ENCODE measurements at regions not wholly inside any gene's neighbourhood (a gene's known extent, or its start where the extent isn't known, plus 50 kb on each side); places are given as distances from the start of the nearest gene placed in this dataset.
"Not testable (repeated sequence)": the region's sequence is repeated elsewhere in the genome, so short reads cannot be mapped to it uniquely, and the experiment has no call there.

DNA sequence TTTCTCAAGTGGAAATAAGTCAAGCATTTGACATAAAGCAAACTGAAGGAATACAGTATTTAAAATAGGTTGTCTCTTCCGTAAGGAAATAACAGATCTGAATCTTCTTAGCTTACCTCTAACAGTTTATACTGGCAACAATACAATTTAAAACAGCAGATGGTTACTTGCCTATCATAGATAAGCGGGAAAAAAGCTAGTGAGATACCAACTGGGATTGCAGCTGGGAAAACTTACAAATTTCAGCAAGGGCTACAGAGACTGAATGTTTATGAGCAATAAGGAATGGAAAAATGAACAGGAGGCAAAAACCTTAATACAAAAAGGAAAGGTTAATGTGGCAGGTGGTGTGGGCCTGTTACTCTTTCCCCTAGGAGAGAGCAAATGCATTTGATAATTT, 220.0 kb downstream of the RASSF9 start:
- Histone ChIP-seq H3K27me3 (ENCODE audit: insufficient read depth, low read length) (no peaks in the 10 kb centered on the region), H3K4me1 (ENCODE audit: insufficient read depth, low read length) (no peaks in the 10 kb centered on the region), H3K9me3 (ENCODE audit: low read depth, low read length) (no peaks in the 10 kb centered on the region), H3K4me3 (ENCODE audit: low read length) (no peak overlapping the region)

- Histone ChIP-seq H3K4me1 (ENCODE audit: insufficient read depth, low read length) (no peaks in the 10 kb centered on the region), H3K9me3 (ENCODE audit: low read depth, low read length) (no peaks in the 10 kb centered on the region), H3K27me3 (ENCODE audit: insufficient read depth, low read length) (no peaks in the 10 kb centered on the region), H3K4me3 (ENCODE audit: low read length) (no peak overlapping the region)
Observed at GRCh38 chr12:85617307-85618091, 218.7 kb downstream of the RASSF9 start.

GRCh38 chr12:85621041-85621440, 215.2 kb downstream of the RASSF9 start:
- no peaks in the 10 kb centered on the region for H3K4me1 ChIP-seq (ENCODE audit: insufficient read depth, low read length)
- H3K4me3 ChIP-seq (ENCODE audit: low read length) = no peak overlapping the region
- no peaks in the 10 kb centered on the region for H3K27me3 ChIP-seq (ENCODE audit: insufficient read depth, low read length)
- H3K9me3 ChIP-seq (ENCODE audit: low read depth, low read length) = no peaks in the 10 kb centered on the region

DNA sequence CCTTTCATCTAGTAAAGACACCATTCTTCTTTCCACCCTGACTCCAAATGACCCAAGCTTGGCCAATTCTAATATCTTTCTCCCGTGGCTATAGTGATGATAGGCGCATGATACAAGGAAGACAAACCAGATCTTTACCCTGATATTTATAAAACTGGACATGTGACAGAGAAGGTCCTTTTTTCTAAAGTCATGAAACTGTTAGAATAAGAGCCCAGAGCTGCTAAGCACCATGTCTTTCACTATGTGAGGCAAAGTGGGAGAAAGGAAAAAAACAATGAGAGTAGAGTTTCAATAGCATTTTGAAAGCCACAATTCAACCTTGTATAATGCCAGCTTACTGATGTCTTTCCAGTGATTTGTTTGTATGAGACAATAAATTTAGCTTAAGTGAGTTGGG, 212.4 kb downstream of the RASSF9 start:
- no peaks in the 10 kb centered on the region for H3K27me3 ChIP-seq (ENCODE audit: insufficient read depth, low read length)
- no peaks in the 10 kb centered on the region for H3K9me3 ChIP-seq (ENCODE audit: low read depth, low read length)
- H3K4me3 ChIP-seq (ENCODE audit: low read length) = no peak overlapping the region
- H3K4me1 ChIP-seq (ENCODE audit: insufficient read depth, low read length) = no peaks in the 10 kb centered on the region

- Histone ChIP-seq H3K27me3 (ENCODE audit: insufficient read depth, low read length) (no peaks in the 10 kb centered on the region), H3K9me3 (ENCODE audit: low read depth, low read length) (no peaks in the 10 kb centered on the region), H3K4me1 (ENCODE audit: insufficient read depth, low read length) (no peaks in the 10 kb centered on the region), H3K4me3 (ENCODE audit: low read length) (no peak overlapping the region)
Observed at GRCh38 chr12:85625467-85625866, 210.7 kb downstream of the RASSF9 start.

- Histone ChIP-seq H3K4me1 (ENCODE audit: insufficient read depth, low read length) (no peaks in the 10 kb centered on the region), H3K27me3 (ENCODE audit: insufficient read depth, low read length) (no peaks in the 10 kb centered on the region), H3K9me3 (ENCODE audit: low read depth, low read length) (no peaks in the 10 kb centered on the region), H3K4me3 (ENCODE audit: low read length) (no peak overlapping the region)
Observed at GRCh38 chr12:85626001-85626783, 210.0 kb downstream of the RASSF9 start.

- Histone ChIP-seq H3K27me3 (ENCODE audit: insufficient read depth, low read length) (no peaks in the 10 kb centered on the region), H3K4me1 (ENCODE audit: insufficient read depth, low read length) (no peaks in the 10 kb centered on the region), H3K4me3 (ENCODE audit: low read length) (no peak overlapping the region), H3K9me3 (ENCODE audit: low read depth, low read length) (no peaks in the 10 kb centered on the region)
Observed at GRCh38 chr12:85626784-85627171, 209.4 kb downstream of the RASSF9 start.

DNA sequence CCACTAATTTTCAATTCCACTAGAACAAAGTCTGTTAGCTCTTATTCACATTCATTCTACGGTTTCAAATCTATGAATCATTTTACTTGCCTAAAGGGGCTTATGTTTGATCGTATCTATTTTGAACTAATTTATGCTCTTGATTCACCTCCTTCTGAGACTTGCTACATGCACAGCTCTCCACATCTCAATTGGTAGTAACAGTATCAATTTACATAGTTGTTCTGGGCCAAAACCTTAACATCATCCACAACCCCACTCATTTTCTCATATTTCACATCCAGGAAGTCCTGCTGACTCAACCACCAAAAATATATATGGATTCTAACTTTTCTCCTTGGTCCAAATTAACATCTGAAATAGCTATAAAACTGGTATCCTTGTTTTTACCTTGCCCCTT, 208.6 kb downstream of the RASSF9 start:
- Histone ChIP-seq H3K27me3 (ENCODE audit: insufficient read depth, low read length) (no peaks in the 10 kb centered on the region), H3K9me3 (ENCODE audit: low read depth, low read length) (no peaks in the 10 kb centered on the region), H3K4me1 (ENCODE audit: insufficient read depth, low read length) (no peaks in the 10 kb centered on the region), H3K4me3 (ENCODE audit: low read length) (no peak overlapping the region)

DNA sequence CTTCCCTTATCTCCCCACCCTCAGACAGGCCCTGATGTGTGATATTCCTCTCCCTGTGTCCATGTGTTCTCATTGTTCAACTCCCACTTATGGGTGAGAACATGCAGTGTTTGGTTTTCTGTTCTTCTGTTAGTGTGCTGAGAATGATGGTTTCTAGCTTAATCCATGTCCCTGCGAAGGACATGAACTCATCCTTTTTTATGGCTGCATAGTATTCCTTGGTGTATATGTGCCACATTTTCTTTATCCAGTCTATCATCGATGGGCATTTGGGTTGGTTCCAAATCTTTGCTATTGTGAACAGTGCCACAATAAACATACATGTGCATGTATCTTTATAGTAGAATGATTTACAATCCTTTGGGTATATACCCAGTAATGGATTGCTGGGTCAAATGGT, 207.6 kb downstream of the RASSF9 start:
- H3K9me3 ChIP-seq (ENCODE audit: low read depth, low read length); H3K4me3 ChIP-seq (ENCODE audit: low read length); H3K4me1 ChIP-seq (ENCODE audit: insufficient read depth, low read length); H3K27me3 ChIP-seq (ENCODE audit: insufficient read depth, low read length): not testable (repeated sequence)

DNA sequence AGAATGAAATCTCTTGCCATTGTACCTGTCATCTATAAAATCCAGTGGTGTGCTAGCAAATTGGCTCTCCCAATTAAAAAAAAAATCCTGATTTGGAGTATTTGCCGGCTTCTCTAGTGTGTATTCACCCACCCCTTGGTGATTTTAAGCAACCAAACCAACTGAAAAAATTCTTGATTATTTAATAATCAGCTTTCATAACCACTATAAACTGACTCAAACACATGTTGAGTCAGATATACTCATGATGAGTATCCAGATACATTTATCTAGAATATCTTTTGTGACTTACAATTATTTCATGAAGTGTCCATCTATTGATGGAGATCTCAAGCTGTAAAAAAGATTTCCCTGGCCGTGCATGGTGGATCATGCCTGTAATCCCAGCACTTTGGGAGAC, 205.4 kb downstream of the RASSF9 start:
- Histone ChIP-seq H3K27me3 (ENCODE audit: insufficient read depth, low read length) (no peaks in the 10 kb centered on the region), H3K4me3 (ENCODE audit: low read length) (no peak overlapping the region), H3K4me1 (ENCODE audit: insufficient read depth, low read length) (no peaks in the 10 kb centered on the region), H3K9me3 (ENCODE audit: low read depth, low read length) (no peaks in the 10 kb centered on the region)

DNA sequence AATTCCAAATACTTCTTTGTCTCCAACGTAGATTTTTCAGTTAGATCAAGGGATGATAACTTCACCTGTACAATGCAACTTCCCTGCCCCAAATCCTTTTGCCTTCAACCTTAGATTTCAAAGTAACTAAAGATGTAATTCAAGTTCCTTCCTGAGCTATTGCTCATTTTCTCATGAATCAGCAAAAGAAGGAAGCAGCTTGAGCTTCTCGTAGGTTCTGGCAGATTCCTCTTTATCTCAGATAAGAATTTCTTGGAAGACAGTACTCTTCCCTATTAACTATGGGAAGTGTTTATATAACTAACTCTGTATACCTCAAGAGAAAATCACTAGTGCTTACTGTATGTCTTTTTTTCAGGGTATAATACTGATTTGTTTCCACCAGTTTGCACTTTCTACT, 203.8 kb downstream of the RASSF9 start:
- Histone ChIP-seq H3K4me1 (ENCODE audit: insufficient read depth, low read length) (no peaks in the 10 kb centered on the region), H3K4me3 (ENCODE audit: low read length) (no peak overlapping the region), H3K9me3 (ENCODE audit: low read depth, low read length) (no peaks in the 10 kb centered on the region), H3K27me3 (ENCODE audit: insufficient read depth, low read length) (no peaks in the 10 kb centered on the region)

DNA sequence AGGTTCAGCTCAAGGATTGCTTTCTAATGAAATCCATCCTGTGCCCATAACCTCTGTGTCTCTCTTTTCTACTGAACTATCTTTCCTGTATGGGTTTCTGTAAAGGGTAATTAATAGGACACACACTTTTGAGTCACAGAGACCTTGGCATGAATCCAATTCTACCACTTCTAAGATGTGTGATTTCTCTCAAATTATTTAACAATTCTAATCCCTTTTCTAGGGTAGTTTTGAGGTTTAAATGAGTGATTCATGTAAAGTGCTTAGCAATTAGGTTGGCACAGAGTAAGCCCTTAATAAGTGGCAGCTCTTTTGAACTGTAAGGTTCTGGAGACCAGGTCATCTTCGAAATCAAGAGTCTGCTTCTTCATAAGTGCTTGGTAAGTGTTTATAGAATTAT, 202.7 kb downstream of the RASSF9 start:
- Histone ChIP-seq H3K4me3 (ENCODE audit: low read length) (no peak overlapping the region), H3K27me3 (ENCODE audit: insufficient read depth, low read length) (no peaks in the 10 kb centered on the region), H3K4me1 (ENCODE audit: insufficient read depth, low read length) (no peaks in the 10 kb centered on the region), H3K9me3 (ENCODE audit: low read depth, low read length) (no peaks in the 10 kb centered on the region)

DNA sequence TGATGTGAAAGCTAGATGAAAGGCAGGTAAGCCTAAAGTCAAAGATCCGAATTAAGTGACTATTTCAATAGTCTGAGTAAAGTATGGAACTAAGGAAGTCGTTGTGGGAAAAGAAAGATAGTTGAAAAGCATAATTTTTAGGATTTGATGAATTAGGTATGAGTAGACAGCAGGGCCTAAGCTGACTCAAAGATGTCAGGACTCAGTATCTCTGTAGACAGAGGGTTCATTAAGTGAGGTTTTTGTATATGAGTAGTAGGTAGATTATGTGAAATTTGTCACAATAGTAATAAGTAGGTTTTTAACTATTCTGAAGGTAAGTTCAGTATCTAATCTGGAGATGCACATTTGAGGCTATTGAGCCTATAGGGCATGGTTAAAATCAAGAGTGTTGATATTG, 196.4 kb downstream of the RASSF9 start:
- H3K9me3 ChIP-seq (ENCODE audit: low read depth, low read length) = no peaks in the 10 kb centered on the region
- H3K27me3 ChIP-seq (ENCODE audit: insufficient read depth, low read length) = no peaks in the 10 kb centered on the region
- H3K4me1 ChIP-seq (ENCODE audit: insufficient read depth, low read length) = no peaks in the 10 kb centered on the region
- H3K4me3 ChIP-seq (ENCODE audit: low read length) = no peak overlapping the region

GRCh38 chr12:85641796-85642195, 194.4 kb downstream of the RASSF9 start:
- H3K9me3 ChIP-seq (ENCODE audit: low read depth, low read length) = no peaks in the 10 kb centered on the region
- H3K27me3 ChIP-seq (ENCODE audit: insufficient read depth, low read length) = no peaks in the 10 kb centered on the region
- H3K4me3 ChIP-seq (ENCODE audit: low read length) = no peak overlapping the region
- H3K4me1 ChIP-seq (ENCODE audit: insufficient read depth, low read length) = no peaks in the 10 kb centered on the region

GRCh38 chr12:85642288-85642687, 193.9 kb downstream of the RASSF9 start:
- Histone ChIP-seq H3K27me3 (ENCODE audit: insufficient read depth, low read length) (no peaks in the 10 kb centered on the region), H3K4me3 (ENCODE audit: low read length) (no peak overlapping the region), H3K4me1 (ENCODE audit: insufficient read depth, low read length) (no peaks in the 10 kb centered on the region), H3K9me3 (ENCODE audit: low read depth, low read length) (no peaks in the 10 kb centered on the region)

- Histone ChIP-seq H3K27me3 (ENCODE audit: insufficient read depth, low read length) (no peaks in the 10 kb centered on the region), H3K4me3 (ENCODE audit: low read length) (no peak overlapping the region), H3K4me1 (ENCODE audit: insufficient read depth, low read length) (no peaks in the 10 kb centered on the region), H3K9me3 (ENCODE audit: low read depth, low read length) (no peaks in the 10 kb centered on the region)
Observed at GRCh38 chr12:85642808-85643207, 193.4 kb downstream of the RASSF9 start.

Measured in mononuclear cell (primary cell).